ENCODE measurements at regions not wholly inside any gene's neighbourhood (a gene's known extent, or its start where the extent isn't known, plus 50 kb on each side); places are given as distances from the start of the nearest gene placed in this dataset.

DNA sequence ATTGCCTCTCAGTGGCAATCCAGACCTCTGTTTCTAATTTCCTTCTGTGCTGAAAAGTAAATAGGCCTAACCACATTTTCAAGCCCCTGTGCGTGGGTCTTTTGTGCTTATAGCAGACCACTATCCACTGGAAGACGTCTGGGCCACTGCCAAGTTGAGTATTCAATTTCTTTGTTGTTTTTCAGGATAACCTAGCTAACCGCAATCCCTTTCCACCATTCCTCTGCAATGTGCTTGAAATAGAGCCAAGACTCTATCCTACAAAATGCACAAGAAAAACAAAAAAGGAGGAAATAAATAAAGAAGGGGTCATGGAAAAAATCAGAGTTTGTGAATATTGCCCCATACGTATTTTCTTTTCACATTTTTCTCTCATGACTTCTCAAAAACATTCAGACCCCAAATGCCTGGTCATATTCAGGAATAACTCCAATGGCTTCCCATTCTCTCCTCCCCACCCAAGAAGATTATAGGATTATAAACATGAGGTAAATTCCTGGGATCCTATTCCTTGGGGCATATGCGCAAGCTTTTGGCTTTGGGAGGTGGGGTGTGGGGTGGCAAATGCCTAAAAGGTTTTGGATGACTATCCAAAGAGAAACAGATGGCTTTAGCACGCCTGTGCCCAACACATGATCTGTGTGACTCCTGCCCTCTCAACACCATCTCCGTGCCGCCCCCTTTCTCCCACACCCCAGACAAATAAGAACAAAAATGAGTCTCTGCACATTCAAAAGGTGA is 217.9 kb upstream of the THBS1 start (continued):
- no peak for TF ChIP-seq AGO1 (IDR thresholded peaks at IDR 0.05; ENCODE audit: low read depth, low read length, poor library complexity, severe bottlenecking)
- TF ChIP-seq, protein P1, sequence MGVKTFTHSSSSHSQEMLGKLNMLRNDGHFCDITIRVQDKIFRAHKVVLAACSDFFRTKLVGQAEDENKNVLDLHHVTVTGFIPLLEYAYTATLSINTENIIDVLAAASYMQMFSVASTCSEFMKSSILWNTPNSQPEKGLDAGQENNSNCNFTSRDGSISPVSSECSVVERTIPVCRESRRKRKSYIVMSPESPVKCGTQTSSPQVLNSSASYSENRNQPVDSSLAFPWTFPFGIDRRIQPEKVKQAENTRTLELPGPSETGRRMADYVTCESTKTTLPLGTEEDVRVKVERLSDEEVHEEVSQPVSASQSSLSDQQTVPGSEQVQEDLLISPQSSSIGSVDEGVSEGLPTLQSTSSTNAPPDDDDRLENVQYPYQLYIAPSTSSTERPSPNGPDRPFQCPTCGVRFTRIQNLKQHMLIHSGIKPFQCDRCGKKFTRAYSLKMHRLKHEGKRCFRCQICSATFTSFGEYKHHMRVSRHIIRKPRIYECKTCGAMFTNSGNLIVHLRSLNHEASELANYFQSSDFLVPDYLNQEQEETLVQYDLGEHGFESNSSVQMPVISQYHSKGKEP (CRISPR knock-in tag; IDR thresholded peaks at IDR 0.05) = no peak
- no peak for TF ChIP-seq POLR2AphosphoS2 (IDR thresholded peaks at IDR 0.05; ENCODE audit: low read depth, low read length)

DNA sequence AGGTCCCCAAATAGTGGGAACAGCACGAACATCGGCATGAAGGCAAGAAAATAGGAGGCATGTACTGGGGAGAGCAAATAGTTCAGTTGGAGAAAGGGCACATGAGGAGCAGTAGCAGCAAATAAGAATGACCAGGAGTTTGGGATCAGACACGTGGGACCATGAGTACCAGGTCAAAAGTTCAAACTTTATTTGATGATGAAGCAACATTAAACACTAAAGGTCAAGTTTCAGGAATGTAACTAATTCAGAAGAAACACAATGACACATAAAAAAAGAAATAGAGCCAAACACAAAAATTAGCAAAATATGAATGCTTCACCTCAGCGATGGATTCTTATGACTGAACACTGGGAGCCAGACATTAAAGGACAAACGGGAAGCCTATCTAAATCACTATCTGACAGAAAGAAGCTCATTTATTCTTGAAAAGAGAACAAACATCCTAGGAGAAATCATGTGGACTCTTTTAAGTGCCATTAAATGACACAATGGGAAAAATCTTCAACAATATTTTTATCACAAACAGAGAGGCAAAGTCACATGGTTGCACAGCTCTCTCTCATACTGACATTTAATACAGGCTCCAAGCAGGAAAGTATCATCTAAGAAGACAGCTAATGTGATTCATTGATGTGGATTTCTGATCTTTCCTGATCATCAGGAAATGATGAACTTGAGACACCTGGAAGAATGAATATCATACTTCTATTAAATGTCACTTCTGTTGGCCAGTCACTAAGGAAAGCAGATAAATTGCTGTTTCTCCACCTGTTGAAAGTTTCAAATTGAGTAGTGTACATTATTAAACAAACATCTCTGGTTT is 216.9 kb upstream of the THBS1 start:
- WGBS (ENCODE audit: low lambda C conversion rate) = 8% methylated on average over 5 of the region's 5 CpGs
- Histone ChIP-seq H4K20me1 (ENCODE audit: insufficient read depth, low read length) (no peaks in the 10 kb centered on the region), H3K36me3 (replicated peaks in 1 of 2; ENCODE audit: control insufficient read depth in 1 of 2, insufficient read depth in 2 of 2, low read length in 2 of 2) (no peaks in the 10 kb centered on the region), H3K4me1 (ENCODE audit: insufficient read depth, low read length) (peaks cover 58% of the 10 kb centered on the region), H3K27me3 (ENCODE audit: control insufficient read depth in 1 of 2, insufficient read depth in 2 of 2, low read length in 2 of 2) (no peaks in the 10 kb centered on the region), H3K27ac (ENCODE audit: extremely low read length, insufficient read depth, low read length) (peak overlapping the region; percentile 23), H3K4me3 (replicated peaks in 1 of 3; ENCODE audit: insufficient read depth in 1 of 3, low read depth in 2 of 3, low read length in 3 of 3) (no peak overlapping the region), H3K79me2 (ENCODE audit: insufficient read depth, low read length) (no peaks in the 10 kb centered on the region), H2AFZ (ENCODE audit: low read length) (no peak overlapping the region), H3K9me3 (ENCODE audit: low read length) (peaks cover 2% of the 10 kb centered on the region; the same call in 1 of the 2 replicates), H3K9ac (ENCODE audit: insufficient read depth, low read depth, low read length) (no peak overlapping the region), H3K4me2 (ENCODE audit: low read depth, low read length) (no peak overlapping the region)
- FAIRE-seq (peak; percentile 61), ATAC-seq (peak; percentile 80), DNase-seq (ENCODE audit: low spot score) (peak; percentile 79)
- ChIA-PET POLR2A (no interaction called here), CTCF (ENCODE audit: low intra/inter-chr PET ratio, low total read pairs) (no interaction called here)
- in situ Hi-C loops (cut with HindIII; ENCODE audit: extremely low pct_ligation_motif_present, low pct_unique_long_range_greater_than_20kb) (no loop called here), intact Hi-C loops (cut with micrococcal nuclease; ENCODE audit: unreplicated experiment) (loop anchor here (5.0 to 10.0 kb wide), 3 partner anchors 38 to 239 kb away; no protein-coding TSS in a partner anchor)
- no TSS peak for BruUV-seq (replicated peaks)
- TF ChIP-seq REPIN1 (CRISPR knock-in tag; IDR thresholded peaks at IDR 0.05; ENCODE audit: borderline replicate concordance, low read depth) (0 out of 2 replicates have a peak, but pooled peaks have one; percentile 24), HOXA5 (CRISPR knock-in tag; IDR thresholded peaks at IDR 0.05) (0 out of 2 replicates have a peak, but pooled peaks have one; percentile 21), HOMEZ (CRISPR knock-in tag; IDR thresholded peaks at IDR 0.05; ENCODE audit: low read depth) (peak; percentile 87; the same call in 1 of the 2 replicates), MLLT10 (CRISPR knock-in tag; IDR thresholded peaks at IDR 0.05) (no peak), ARNTL (CRISPR knock-in tag; IDR thresholded peaks at IDR 0.05) (0 out of 2 replicates have a peak, but pooled peaks have one; percentile 65), ZNF121 (CRISPR knock-in tag; IDR thresholded peaks at IDR 0.05) (peak; percentile 86), ZNF264 (CRISPR knock-in tag; IDR thresholded peaks at IDR 0.05) (0 out of 2 replicates have a peak, but pooled peaks have one; percentile 23), NCOR1 (IDR thresholded peaks at IDR 0.05; ENCODE audit: borderline replicate concordance, low read length) (peak; percentile 76), BRF2 (CRISPR knock-in tag; IDR thresholded peaks at IDR 0.05) (no peak), MIER2 (CRISPR knock-in tag; IDR thresholded peaks at IDR 0.05) (0 out of 2 replicates have a peak, but pooled peaks have one; percentile 10)
- TF ChIP-seq, protein P2, sequence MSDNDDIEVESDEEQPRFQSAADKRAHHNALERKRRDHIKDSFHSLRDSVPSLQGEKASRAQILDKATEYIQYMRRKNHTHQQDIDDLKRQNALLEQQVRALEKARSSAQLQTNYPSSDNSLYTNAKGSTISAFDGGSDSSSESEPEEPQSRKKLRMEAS (IDR thresholded peaks at IDR 0.05) = peak; percentile 54
